IMR-90 (cell line): ENCODE measurements at regions not wholly inside any gene's neighbourhood (a gene's known extent, or its start where the extent isn't known, plus 50 kb on each side); places are given as distances from the start of the nearest gene placed in this dataset.

Experiments
- ATAC-seq: fragments of 200-7000 bp; cut with Tn5 transposase; 2 replicates; pipeline ENCODE4 v1.9.1; 2020; ENCODE audit warnings: low read depth, mild to moderate bottlenecking, moderate library complexity
- BruUV-seq: library from RNA; stranded (reverse); fragments of 400-500 nt; replicated peaks from 2 replicates; lab custom pipeline; 2021; lab: Mats Ljungman, UMichigan
- CTCF ChIA-PET: fragments of 300-600 bp; formaldehyde crosslinking; extraction: SDS; loops from one replicate; lab custom pipeline; 2021; ENCODE audit warnings: antibody characterized with exemption; lab: Yijun Ruan, JAX
- POLR2A ChIA-PET: fragments of 300-600 bp; sonication (Branson Sonifier 250); formaldehyde crosslinking; loops from one replicate; lab custom pipeline; 2022; ENCODE audit warnings: antibody characterized with exemption; ENCODE audit not compliant: unreplicated experiment; lab: Charles Lee
- DNase-seq: peaks from one replicate; pipeline ENCODE4 v3.0.0; 2013
- H2AFZ ChIP-seq: replicated peaks from 2 replicates; pipeline ENCODE3; 2013; ENCODE audit warnings: low read length, mild to moderate bottlenecking; ENCODE audit not compliant: poor library complexity
- H2AK5ac ChIP-seq: 2 replicates; pipeline ENCODE4 v1.6.1; 2013; ENCODE audit warnings: low read depth, low read length, inconsistent platforms
- H2AK9ac ChIP-seq: replicated peaks from 2 replicates; pipeline ENCODE3; 2013; ENCODE audit warnings: mild to moderate bottlenecking, low read depth, low read length, moderate library complexity; ENCODE audit not compliant: poor library complexity
- H2BK120ac ChIP-seq: 2 replicates; pipeline ENCODE4 v1.6.1; 2013; ENCODE audit warnings: low read depth, low read length, inconsistent platforms
- H2BK15ac ChIP-seq: 3 replicates; pipeline ENCODE4 v1.6.1; 2013; ENCODE audit warnings: low read depth, low read length, inconsistent platforms
- H2BK20ac ChIP-seq: 2 replicates; pipeline ENCODE4 v1.6.1; 2013; ENCODE audit warnings: low read depth, mild to moderate bottlenecking, inconsistent platforms, low read length, moderate library complexity
- H2BK5ac ChIP-seq: 2 replicates; pipeline ENCODE4 v1.6.1; 2013; ENCODE audit warnings: mild to moderate bottlenecking, low read depth, low read length, inconsistent platforms; ENCODE audit not compliant: poor library complexity, severe bottlenecking
- H3K14ac ChIP-seq: replicated peaks from 2 replicates; pipeline ENCODE4 v1.6.1; 2013; ENCODE audit warnings: low read depth, low read length, inconsistent platforms
- H3K18ac ChIP-seq: 2 replicates; pipeline ENCODE4 v1.6.1; 2013; ENCODE audit warnings: low read depth, low read length, control low read depth
- H3K23ac ChIP-seq: 2 replicates; pipeline ENCODE4 v1.6.1; 2013; ENCODE audit warnings: low read depth, low read length, inconsistent platforms
- H3K27ac ChIP-seq: 2 replicates; pipeline ENCODE4 v1.5.1; 2013; ENCODE audit warnings: mild to moderate bottlenecking, control low read depth, low read length; ENCODE audit not compliant: insufficient read depth
- H3K27me3 ChIP-seq: 2 replicates; pipeline ENCODE4 v1.6.1; 2013; ENCODE audit warnings: low read length; ENCODE audit not compliant: control insufficient read depth, insufficient read depth
- H3K36me3 ChIP-seq: 2 replicates; pipeline ENCODE4 v1.6.1; 2013; ENCODE audit warnings: low read length, mixed read lengths; ENCODE audit not compliant: control insufficient read depth, insufficient read depth
- H3K4ac ChIP-seq: 2 replicates; pipeline ENCODE4 v1.6.1; 2013; ENCODE audit warnings: low read depth, low read length, inconsistent platforms
- H3K4me1 ChIP-seq: 2 replicates; pipeline ENCODE4 v1.6.1; 2013; ENCODE audit warnings: low read length, mixed read lengths; ENCODE audit not compliant: control insufficient read depth, insufficient read depth
- H3K4me2 ChIP-seq: 2 replicates; pipeline ENCODE4 v1.6.1; 2013; ENCODE audit warnings: low read depth, mild to moderate bottlenecking, control low read depth, low read length, moderate library complexity
- H3K4me3 ChIP-seq: 2 replicates; pipeline ENCODE4 v1.5.1; 2013; ENCODE audit warnings: low read depth, mild to moderate bottlenecking, control low read depth, low read length, moderate library complexity; ENCODE audit not compliant: insufficient read depth
- H3K56ac ChIP-seq: 2 replicates; pipeline ENCODE4 v1.6.1; 2013; ENCODE audit warnings: low read length, inconsistent platforms; ENCODE audit not compliant: insufficient read depth; ENCODE audit errors: extremely low read depth
- H3K79me1 ChIP-seq, 2 experiments: 2 replicates each; pipeline ENCODE4 v1.6.1; 2013; ENCODE audit warnings: low read length in 2 of 2, inconsistent platforms in 1 of 2, low read depth in 1 of 2
- H3K9ac ChIP-seq: 2 replicates; pipeline ENCODE4 v1.6.1; 2013; ENCODE audit warnings: low read depth, low read length, control low read depth
- H3K9me1 ChIP-seq: 2 replicates; pipeline ENCODE4 v1.6.1; 2013; ENCODE audit warnings: low read length, inconsistent platforms; ENCODE audit not compliant: insufficient read depth
- H3K9me3 ChIP-seq: 2 replicates; pipeline ENCODE4 v1.6.1; 2013; ENCODE audit warnings: low read length; ENCODE audit not compliant: control insufficient read depth, insufficient read depth
- H4K20me1 ChIP-seq: 2 replicates; pipeline ENCODE4 v1.6.1; 2013; ENCODE audit warnings: low read length, inconsistent platforms; ENCODE audit not compliant: insufficient read depth
- H4K5ac ChIP-seq: 2 replicates; pipeline ENCODE4 v1.6.1; 2013; ENCODE audit warnings: mild to moderate bottlenecking, low read depth, low read length, control low read depth
- H4K8ac ChIP-seq, 2 experiments: 2 replicates each; pipeline ENCODE4 v1.6.1; 2013; ENCODE audit warnings: low read depth in 2 of 2, low read length in 2 of 2, control low read depth in 1 of 2, inconsistent platforms in 1 of 2
- H4K91ac ChIP-seq: 2 replicates; pipeline ENCODE4 v1.6.1; 2013; ENCODE audit warnings: low read depth, low read length, inconsistent platforms; ENCODE audit not compliant: insufficient read depth
- BHLHE40 ChIP-seq: fragments of 150-350 bp; IDR thresholded peaks from 2 replicates; pipeline ENCODE4 v1.6.1; 2016; ENCODE audit warnings: mild to moderate bottlenecking, low read depth, low read length
- CTCF ChIP-seq: conservative IDR thresholded peaks from 2 replicates; pipeline ENCODE4 v1.5.1; 2012; ENCODE audit warnings: mild to moderate bottlenecking, low read depth, low read length, improper control_type of control experiment
- FOS ChIP-seq: fragments of 150-350 bp; IDR thresholded peaks from 2 replicates; pipeline ENCODE4 v1.6.1; 2016; ENCODE audit warnings: low read depth, low read length
- RAD21 ChIP-seq: IDR thresholded peaks from 2 replicates; pipeline ENCODE4 v1.6.1; 2012; ENCODE audit warnings: low read length, improper control_type of control experiment
- SMC3 ChIP-seq: fragments of 150-350 bp; IDR thresholded peaks from 2 replicates; pipeline ENCODE4 v1.6.1; 2016; ENCODE audit warnings: low read depth, mild to moderate bottlenecking, antibody characterized with exemption, low read length, moderate library complexity
- WGBS, 2 experiments: methylation state at CpG; one replicate each; pipeline versions ENCODE4 v1.1.5 to v1.1.7; 2013; ENCODE audit warnings: missing lambda C conversion rate in 2 of 2; ENCODE audit not compliant: insufficient read length in 1 of 2; ENCODE audit errors: extremely low coverage in 2 of 2; 5-methylcytosine and 5-hydroxymethylcytosine counted together
- dilution Hi-C: fragments of 300-500 bp; cut with HindIII; formaldehyde crosslinking; loops from one replicate; pipeline ENCODE4 v1.14.3; 2018; ENCODE audit warnings: low sequenced_read_pairs; ENCODE audit not compliant: unreplicated experiment
- in situ Hi-C: fragments of 300-500 bp; cut with MboI; formaldehyde crosslinking; loops from 3 replicates; pipeline ENCODE4 v1.14.3; 2019; ENCODE audit warnings: low sequenced_read_pairs, inconsistent platforms, mixed read lengths
- intact Hi-C: fragments of 100-400 bp; cut with micrococcal nuclease; formaldehyde crosslinking; loops from 2 replicates; pipeline ENCODE4 v1.10.0; 2022

- Histone ChIP-seq H2BK5ac (no peak overlapping the region), H4K5ac (no peak overlapping the region), H3K23ac (no peak overlapping the region), H3K79me1 (no peaks in the 10 kb centered on the region), H2AFZ (no peak overlapping the region), H3K56ac (no peak overlapping the region), H4K8ac (no peak overlapping the region), H3K14ac (no peak overlapping the region), H3K4me1 (no peaks in the 10 kb centered on the region), H2BK15ac (no peak overlapping the region), H3K27ac (no peak overlapping the region), H2AK5ac (no peak overlapping the region), H3K4me2 (no peak overlapping the region), H3K18ac (no peak overlapping the region), H2AK9ac (no peak overlapping the region), H3K4me3 (no peak overlapping the region), H2BK120ac (no peak overlapping the region), H3K36me3 (no peaks in the 10 kb centered on the region), H2BK20ac (no peak overlapping the region), H4K91ac (no peak overlapping the region), H3K9ac (no peak overlapping the region), H3K9me1 (no peaks in the 10 kb centered on the region), H3K4ac (no peak overlapping the region), H3K9me3 (peaks cover 6% of the 10 kb centered on the region; the same call in 1 of the 2 replicates), H3K27me3 (no peaks in the 10 kb centered on the region), H4K20me1 (no peaks in the 10 kb centered on the region)
- WGBS, 2 experiments = no CpG with 5 or more reads among the region's 1 CpG
- ChIA-PET POLR2A (no interaction called here), CTCF (interaction anchor here (0.7 kb wide), 1 partner anchor 28 kb away, joined by 3 read pairs; no protein-coding TSS in a partner anchor)
- ATAC-seq (no peak), DNase-seq (no peak)
- intact Hi-C loops (no loop called here), dilution Hi-C loops (no loop called here), in situ Hi-C loops (no loop called here)
- no peak for TF ChIP-seq RAD21
- no peak for TF ChIP-seq BHLHE40
- TF ChIP-seq FOS = no peak
- TF ChIP-seq SMC3 = no peak
- no peak for TF ChIP-seq CTCF
- no TSS peak for BruUV-seq
These were observed 337.9 kb upstream of the KITLG start for GRCh38 chr12:88918161-88918560.
